Breast epithelium (tissue), 4 donors: ENCODE measurements at regions not wholly inside any gene's neighbourhood (a gene's known extent, or its start where the extent isn't known, plus 50 kb on each side); places are given as distances from the start of the nearest gene placed in this dataset.

Experiments used
- DNase-seq, 2 donors: peaks; one replicate each; pipeline ENCODE4 v3.0.0-alpha.2; 2019; ENCODE audit warnings: low spot score in 2 of 2
- H3K27ac ChIP-seq, 2 donors: fragments of 200-600 bp; sonication (generic) in 1 of 2; one replicate each; pipeline ENCODE4 v1.5.1; 2016 to 2019; ENCODE audit warnings: mild to moderate bottlenecking in 1 of 2
- H3K27me3 ChIP-seq, 2 donors: fragments of 200-600 bp; sonication (generic) in 1 of 2; one replicate each; pipeline versions ENCODE4 v1.5.1 to v1.6.0; 2017 to 2019; ENCODE audit warnings: control low read depth in 1 of 2, mild to moderate bottlenecking in 1 of 2
- H3K36me3 ChIP-seq: fragments of 200-600 bp; one replicate; pipeline ENCODE4 v1.5.1; 2019
- H3K4me1 ChIP-seq, 2 donors: fragments of 200-600 bp; sonication (generic); one replicate each; pipeline ENCODE4 v1.5.1; 2016 to 2019; ENCODE audit warnings: control low read depth in 1 of 2
- H3K4me3 ChIP-seq, 3 donors: fragments of 200-600 bp; sonication (generic); 1 replicate in 2 of 3; 2 replicates in 1 of 3; pipeline ENCODE4 v1.5.1; 2016 to 2019; ENCODE audit warnings: mild to moderate bottlenecking in 3 of 3, moderate library complexity in 2 of 3
- H3K9me3 ChIP-seq, 2 donors: fragments of 200-600 bp; sonication (generic) in 1 of 2; one replicate each; pipeline ENCODE4 v1.5.1; 2016 to 2019; ENCODE audit warnings: control low read depth in 1 of 2
- POLR2A ChIP-seq: fragments of 450-650 bp; IDR thresholded peaks from one replicate; pipeline ENCODE4 v1.6.1; 2016; ENCODE audit warnings: antibody characterized with exemption, mild to moderate bottlenecking, moderate library complexity
- POLR2AphosphoS5 ChIP-seq, 3 donors: sonication (generic); formaldehyde crosslinking; IDR thresholded peaks; one replicate each; pipeline ENCODE4 v1.6.1; 2017; ENCODE audit warnings: antibody characterized with exemption in 3 of 3
- intact Hi-C: fragments of 100-400 bp; cut with DNase I; formaldehyde crosslinking; loops from one replicate; pipeline ENCODE4 v1.15.1; 2023; ENCODE audit warnings: low total_unique reads
- TF ChIP-seq, protein P1 (sequence below), 3 donors: fragments of 450-650 bp; IDR thresholded peaks; one replicate each; pipeline ENCODE4 v1.5.1; 2016 to 2017; ENCODE audit warnings: antibody characterized with exemption in 3 of 3, mild to moderate bottlenecking in 3 of 3, moderate library complexity in 3 of 3

DNA sequence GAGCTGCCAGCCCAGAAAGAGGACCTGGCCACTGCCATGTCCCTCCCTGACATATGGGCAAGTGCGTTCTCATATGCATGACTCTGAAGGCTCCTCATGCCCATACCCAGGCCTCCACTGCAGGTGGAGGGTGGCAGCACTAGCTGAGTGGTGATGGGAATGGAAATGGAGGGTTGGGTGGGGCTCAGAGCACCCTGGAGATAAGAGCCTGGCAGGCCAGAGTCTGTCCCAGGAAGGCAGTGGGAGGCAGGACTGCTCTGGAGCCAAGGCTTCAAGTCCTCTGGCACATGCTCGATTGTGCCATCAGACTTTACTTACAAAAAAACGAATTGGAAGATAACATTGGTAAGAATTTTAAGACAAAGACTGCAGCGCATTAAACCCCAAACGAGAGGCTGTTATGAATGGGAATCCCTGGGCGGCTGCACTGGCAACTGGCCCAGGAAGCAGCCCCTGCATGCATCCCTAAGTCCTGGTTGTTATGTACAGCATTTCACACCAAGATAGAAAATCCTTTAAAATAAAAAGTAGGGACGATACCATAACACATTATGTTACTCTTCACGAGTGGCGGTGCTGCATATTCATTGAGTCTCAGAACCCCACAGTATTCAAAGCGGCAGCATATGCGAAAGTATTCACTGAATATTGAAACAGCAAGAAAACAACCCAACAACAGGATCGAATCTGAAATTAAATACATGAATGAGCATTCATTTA is 81.7 kb upstream of the FAM98A start:
- intact Hi-C loops, result loop anchor here (10.0 kb wide), 1 partner anchor 84 kb away; no protein-coding TSS in a partner anchor
- Histone ChIP-seq H3K9me3 (peaks cover 0 to 6% of the 10 kb centered on the region in 2 donors), H3K4me3 (no peak overlapping the region), H3K4me1 (no peaks in the 10 kb centered on the region), H3K36me3 (no peaks in the 10 kb centered on the region), H3K27ac (no peak overlapping the region), H3K27me3 (no peaks in the 10 kb centered on the region)
- no peak for DNase-seq
- TF ChIP-seq, protein P1, sequence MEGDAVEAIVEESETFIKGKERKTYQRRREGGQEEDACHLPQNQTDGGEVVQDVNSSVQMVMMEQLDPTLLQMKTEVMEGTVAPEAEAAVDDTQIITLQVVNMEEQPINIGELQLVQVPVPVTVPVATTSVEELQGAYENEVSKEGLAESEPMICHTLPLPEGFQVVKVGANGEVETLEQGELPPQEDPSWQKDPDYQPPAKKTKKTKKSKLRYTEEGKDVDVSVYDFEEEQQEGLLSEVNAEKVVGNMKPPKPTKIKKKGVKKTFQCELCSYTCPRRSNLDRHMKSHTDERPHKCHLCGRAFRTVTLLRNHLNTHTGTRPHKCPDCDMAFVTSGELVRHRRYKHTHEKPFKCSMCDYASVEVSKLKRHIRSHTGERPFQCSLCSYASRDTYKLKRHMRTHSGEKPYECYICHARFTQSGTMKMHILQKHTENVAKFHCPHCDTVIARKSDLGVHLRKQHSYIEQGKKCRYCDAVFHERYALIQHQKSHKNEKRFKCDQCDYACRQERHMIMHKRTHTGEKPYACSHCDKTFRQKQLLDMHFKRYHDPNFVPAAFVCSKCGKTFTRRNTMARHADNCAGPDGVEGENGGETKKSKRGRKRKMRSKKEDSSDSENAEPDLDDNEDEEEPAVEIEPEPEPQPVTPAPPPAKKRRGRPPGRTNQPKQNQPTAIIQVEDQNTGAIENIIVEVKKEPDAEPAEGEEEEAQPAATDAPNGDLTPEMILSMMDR (IDR thresholded peaks at IDR 0.05), result no peak
- TF ChIP-seq POLR2AphosphoS5 (IDR thresholded peaks at IDR 0.05), result no peak
- no peak for TF ChIP-seq POLR2A

DNA sequence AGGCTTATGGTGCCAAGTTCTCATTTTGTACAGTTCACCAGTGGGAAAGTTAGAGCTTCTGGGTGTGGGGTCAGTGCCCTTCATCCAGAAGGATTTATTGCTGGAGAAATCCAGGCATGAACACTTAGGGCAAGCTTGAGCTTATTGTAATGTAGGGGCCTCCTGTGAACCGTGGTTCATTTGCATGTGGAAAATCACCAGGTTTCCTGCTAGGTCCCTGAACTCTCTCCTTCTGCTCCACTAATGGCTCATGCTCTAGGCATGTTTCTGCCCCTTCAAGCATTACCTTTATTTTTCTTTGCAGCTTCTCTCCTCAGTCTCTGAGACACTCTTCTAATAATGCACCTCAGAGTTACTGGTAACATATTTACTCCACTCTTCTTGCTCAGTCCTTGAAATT is 79.3 kb upstream of the FAM98A start:
- DNase-seq, result no peak
- H3K9me3 ChIP-seq, result no peaks in the 10 kb centered on the region
- H3K36me3 ChIP-seq, result no peaks in the 10 kb centered on the region
- H3K4me3 ChIP-seq, result no peak overlapping the region
- H3K27me3 ChIP-seq, result no peaks in the 10 kb centered on the region
- no peaks in the 10 kb centered on the region for H3K4me1 ChIP-seq
- no peak overlapping the region for H3K27ac ChIP-seq
- intact Hi-C loops, result no loop called here
- TF ChIP-seq POLR2AphosphoS5 (IDR thresholded peaks at IDR 0.05) (no peak), POLR2A (no peak)
- TF ChIP-seq, protein P1 (IDR thresholded peaks at IDR 0.05), result no peak

DNA sequence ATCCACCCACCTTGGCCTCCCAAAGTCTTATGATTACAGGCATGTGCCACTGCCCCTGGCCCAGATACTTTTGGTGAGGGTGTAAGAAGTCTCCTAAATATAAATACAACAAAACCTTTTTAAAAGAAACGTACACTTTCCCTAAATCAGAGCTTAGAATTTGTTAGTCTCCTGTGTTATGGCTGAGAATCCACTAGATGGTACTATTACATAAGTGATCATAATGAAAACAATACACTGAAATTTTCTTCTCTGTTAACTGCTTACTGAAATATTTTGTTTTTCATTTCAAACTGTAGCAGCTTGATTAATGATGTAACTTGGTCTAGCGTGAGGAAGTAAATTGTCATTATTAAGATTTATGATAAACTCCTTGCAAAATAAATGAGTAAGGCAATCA is 74.8 kb upstream of the FAM98A start:
- Histone ChIP-seq H3K36me3 (no peaks in the 10 kb centered on the region), H3K4me3 (no peak overlapping the region), H3K27me3 (no peaks in the 10 kb centered on the region), H3K27ac (no peak overlapping the region), H3K4me1 (no peaks in the 10 kb centered on the region), H3K9me3 (no peaks in the 10 kb centered on the region)
- no peak for TF ChIP-seq POLR2A
- TF ChIP-seq, protein P1 (IDR thresholded peaks at IDR 0.05), result no peak
- no peak for TF ChIP-seq POLR2AphosphoS5 (IDR thresholded peaks at IDR 0.05)
- DNase-seq, result no peak
- intact Hi-C loops, result no loop called here

DNA sequence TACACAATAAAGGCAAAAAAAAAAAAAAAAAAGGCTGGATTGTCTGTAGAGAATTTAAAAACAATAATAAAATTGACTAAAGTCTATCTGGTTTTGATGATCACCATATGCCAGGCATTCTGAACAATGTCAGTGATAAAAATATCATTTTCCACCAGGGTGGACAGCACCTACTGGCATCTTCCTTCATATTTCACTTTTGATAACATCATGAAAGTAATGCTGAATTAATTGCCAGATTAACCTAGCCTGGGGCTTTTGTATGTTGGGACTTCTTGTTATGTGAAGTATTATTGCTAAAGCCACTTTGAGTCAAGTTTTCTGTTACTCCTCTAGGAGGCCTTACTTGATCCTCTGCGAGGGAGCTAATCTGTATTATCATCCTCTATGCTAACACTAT is 73.8 kb upstream of the FAM98A start:
- H3K27me3 ChIP-seq, result no peaks in the 10 kb centered on the region
- TF ChIP-seq, protein P1 (IDR thresholded peaks at IDR 0.05), result no peak
- TF ChIP-seq POLR2AphosphoS5 (IDR thresholded peaks at IDR 0.05), result no peak
- no peak for TF ChIP-seq POLR2A
- no peaks in the 10 kb centered on the region for H3K4me1 ChIP-seq
- H3K36me3 ChIP-seq, result no peaks in the 10 kb centered on the region
- intact Hi-C loops, result no loop called here
- no peak overlapping the region for H3K4me3 ChIP-seq
- no peaks in the 10 kb centered on the region for H3K9me3 ChIP-seq
- no peak for DNase-seq
- no peak overlapping the region for H3K27ac ChIP-seq

DNA sequence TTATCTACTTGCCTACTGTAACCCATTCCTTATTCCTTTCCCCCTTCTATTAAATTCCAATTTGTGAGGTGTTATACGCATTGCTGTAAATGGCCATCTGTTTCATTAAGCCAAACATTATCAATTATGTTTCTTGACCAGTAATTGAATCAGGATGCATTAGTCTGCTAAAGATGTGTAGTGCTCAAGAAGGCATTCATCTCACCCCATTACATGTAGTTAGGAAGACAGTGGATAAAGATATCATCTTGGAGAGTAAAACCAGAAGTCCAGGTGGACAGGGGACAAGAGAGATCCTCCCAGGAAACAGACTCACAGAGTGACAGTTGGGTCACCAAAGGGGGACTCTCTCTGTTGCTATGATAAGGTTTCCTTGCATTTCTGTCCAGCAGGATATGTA is 73.3 kb upstream of the FAM98A start:
- DNase-seq, result no peak
- H3K4me3 ChIP-seq, result no peak overlapping the region
- intact Hi-C loops, result no loop called here
- H3K27me3 ChIP-seq, result no peaks in the 10 kb centered on the region
- H3K4me1 ChIP-seq, result no peaks in the 10 kb centered on the region
- no peaks in the 10 kb centered on the region for H3K9me3 ChIP-seq
- H3K36me3 ChIP-seq, result no peaks in the 10 kb centered on the region
- H3K27ac ChIP-seq, result no peak overlapping the region
- no peak for TF ChIP-seq POLR2AphosphoS5 (IDR thresholded peaks at IDR 0.05)
- TF ChIP-seq, protein P1 (IDR thresholded peaks at IDR 0.05), result no peak
